T-cell (primary cell): ENCODE measurements at regions not wholly inside any gene's neighbourhood (a gene's known extent, or its start where the extent isn't known, plus 50 kb on each side); places are given as distances from the start of the nearest gene placed in this dataset.

Experiments used
- ATAC-seq, 4 experiments: fragments of 200-7000 bp in 3 of 4; fragments of 150-1000 bp in 1 of 4; cut with Tn5 transposase; replicated peaks in 1 of 4; 1 replicate in 3 of 4; 2 replicates in 1 of 4; pipeline ENCODE4 v1.10.0; 2021; ENCODE audit warnings: moderate library complexity in 3 of 4, mild to moderate bottlenecking in 2 of 4, moderate number of reproducible peaks in 1 of 4
- CTCF ChIA-PET, 2 donors: fragments of 300-600 bp; sonication (Branson Sonifier 250); formaldehyde crosslinking; loops; one replicate each; lab custom pipeline; 2022; ENCODE audit warnings: antibody characterized with exemption in 2 of 2; lab: Charles Lee
- POLR2A ChIA-PET, 2 donors: fragments of 300-600 bp; sonication (Branson Sonifier 250); formaldehyde crosslinking; loops; one replicate each; lab custom pipeline; 2022; ENCODE audit warnings: antibody characterized with exemption in 2 of 2; lab: Charles Lee
- DNase-seq, 35 experiments: peaks; one replicate each; pipeline versions ENCODE4 v3.0.0 to v3.0.0-alpha.2; 2013 to 2023
- H3K27ac ChIP-seq: one replicate; pipeline ENCODE4 v1.5.1; 2013; ENCODE audit warnings: low read length
- H3K27me3 ChIP-seq, 2 experiments: replicated peaks in 1 of 2; 1 replicate in 1 of 2; 2 replicates in 1 of 2; pipeline versions ENCODE4 v1.6.1 to v1.7.0; 2013; ENCODE audit warnings: low read length in 1 of 2, mixed read lengths in 1 of 2; ENCODE audit not compliant: control insufficient read depth in 2 of 2, insufficient read depth in 2 of 2; ENCODE audit errors: extremely low read depth in 1 of 2
- H3K36me3 ChIP-seq, 2 donors: 1 replicate in 1 of 2; 2 replicates in 1 of 2; pipeline versions ENCODE4 v1.6.1 to v1.7.0; 2013; ENCODE audit warnings: low read length in 1 of 2; ENCODE audit not compliant: control insufficient read depth in 2 of 2, insufficient read depth in 1 of 2; ENCODE audit errors: extremely low read depth in 1 of 2
- H3K4me1 ChIP-seq, 2 experiments: 1 replicate in 1 of 2; 2 replicates in 1 of 2; pipeline versions ENCODE4 v1.6.1 to v1.7.0; 2013; ENCODE audit warnings: low read length in 2 of 2, mixed read lengths in 1 of 2; ENCODE audit not compliant: insufficient read depth in 2 of 2, control insufficient read depth in 1 of 2; ENCODE audit errors: extremely low read depth in 1 of 2
- H3K4me3 ChIP-seq, 2 donors: 1 replicate in 1 of 2; 2 replicates in 1 of 2; pipeline versions ENCODE4 v1.5.1 to v1.7.0; 2013; ENCODE audit warnings: mild to moderate bottlenecking in 2 of 2, low read length in 1 of 2, moderate library complexity in 1 of 2; ENCODE audit not compliant: control insufficient read depth in 1 of 2; ENCODE audit errors: extremely low read depth in 1 of 2
- H3K9me3 ChIP-seq: 2 replicates; pipeline ENCODE4 v1.7.0; 2013
- H3K27ac Mint-ChIP-seq, 2 donors: one replicate each; pipeline ENCODE4 v1.8.0; 2020 to 2021; ENCODE audit warnings: mild to moderate bottlenecking in 2 of 2, mixed read lengths in 2 of 2
- H3K27me3 Mint-ChIP-seq, 2 donors: one replicate each; pipeline ENCODE4 v1.8.0; 2021 to 2022; ENCODE audit warnings: mixed read lengths in 2 of 2
- H3K36me3 Mint-ChIP-seq: one replicate; pipeline ENCODE4 v1.8.0; 2021; ENCODE audit warnings: mixed read lengths
- H3K4me1 Mint-ChIP-seq, 3 donors: one replicate each; pipeline ENCODE4 v1.8.0; 2020 to 2022; ENCODE audit warnings: mixed read lengths in 3 of 3, mild to moderate bottlenecking in 1 of 3
- H3K4me3 Mint-ChIP-seq, 3 donors: one replicate each; pipeline ENCODE4 v1.8.0; 2020 to 2022; ENCODE audit warnings: mild to moderate bottlenecking in 3 of 3, mixed read lengths in 3 of 3, moderate library complexity in 3 of 3
- H3K9me3 Mint-ChIP-seq, 3 donors: one replicate each; pipeline ENCODE4 v1.8.0; 2020 to 2022; ENCODE audit warnings: mixed read lengths in 3 of 3
- WGBS: methylation state at CpG from one replicate; pipeline ENCODE4 v1.1.5; 2013; ENCODE audit warnings: missing lambda C conversion rate; ENCODE audit not compliant: insufficient coverage; 5-methylcytosine and 5-hydroxymethylcytosine counted together

- WGBS: 94% methylated on average over 3 of the region's 4 CpGs
- H3K36me3 ChIP-seq: no peaks in the 10 kb centered on the region
- H3K4me1 Mint-ChIP-seq: no peaks in the 10 kb centered on the region
- no peak overlapping the region for H3K4me3 ChIP-seq
- H3K9me3 Mint-ChIP-seq: no peaks in the 10 kb centered on the region
- no peaks in the 10 kb centered on the region for H3K9me3 ChIP-seq
- no peak overlapping the region for H3K4me3 Mint-ChIP-seq
- H3K27me3 ChIP-seq: no peaks in the 10 kb centered on the region
- CTCF ChIA-PET: no interaction called here
- POLR2A ChIA-PET: no interaction called here
- no peak for ATAC-seq
- H3K4me1 ChIP-seq: no peaks in the 10 kb centered on the region
- DNase-seq: no peak
- H3K27ac Mint-ChIP-seq: no peak overlapping the region
- H3K27ac ChIP-seq: no peak overlapping the region
- no peaks in the 10 kb centered on the region for H3K36me3 Mint-ChIP-seq
- H3K27me3 Mint-ChIP-seq: no peaks in the 10 kb centered on the region
Measured at GRCh38 chr7:115708013-115708341, 322.6 kb downstream of the TFEC start.

- H3K9me3 ChIP-seq: no peaks in the 10 kb centered on the region
- peak in 2 of 35 experiments; percentile 0 to 12 for DNase-seq
- no peaks in the 10 kb centered on the region for H3K9me3 Mint-ChIP-seq
- H3K36me3 ChIP-seq: no peaks in the 10 kb centered on the region
- H3K27ac ChIP-seq: no peak overlapping the region
- H3K27me3 Mint-ChIP-seq: no peaks in the 10 kb centered on the region
- ATAC-seq: no peak
- ChIA-PET CTCF (no interaction called here), POLR2A (no interaction called here)
- no peak overlapping the region for H3K4me3 ChIP-seq
- H3K36me3 Mint-ChIP-seq: no peaks in the 10 kb centered on the region
- H3K27ac Mint-ChIP-seq: no peak overlapping the region
- H3K4me3 Mint-ChIP-seq: no peak overlapping the region
- 78% methylated on average over 3 of the region's 12 CpGs for WGBS
- H3K27me3 ChIP-seq: no peaks in the 10 kb centered on the region
- no peaks in the 10 kb centered on the region for H3K4me1 Mint-ChIP-seq
- no peaks in the 10 kb centered on the region for H3K4me1 ChIP-seq
Measured at GRCh38 chr7:115707258-115708012, 323.1 kb downstream of the TFEC start.

- POLR2A ChIA-PET: no interaction called here
- H3K4me1 ChIP-seq: no peaks in the 10 kb centered on the region
Measured at GRCh38 chr7:115704884-115705283, 325.7 kb downstream of the TFEC start.

GRCh38 chr7:115701141-115701540 lies 329.4 kb downstream of the TFEC start:
- Histone ChIP-seq H3K4me1 (no peaks in the 10 kb centered on the region), H3K4me3 (no peak overlapping the region), H3K27me3 (no peaks in the 10 kb centered on the region), H3K9me3 (no peaks in the 10 kb centered on the region), H3K36me3 (no peaks in the 10 kb centered on the region), H3K27ac (no peak overlapping the region)
- H3K4me1 Mint-ChIP-seq: no peaks in the 10 kb centered on the region
- DNase-seq (no peak), ATAC-seq (no peak)
- no peaks in the 10 kb centered on the region for H3K36me3 Mint-ChIP-seq
- no peaks in the 10 kb centered on the region for H3K9me3 Mint-ChIP-seq
- H3K27ac Mint-ChIP-seq: no peak overlapping the region
- WGBS: no CpG with 5 or more reads among the region's 1 CpG
- H3K4me3 Mint-ChIP-seq: no peak overlapping the region
- ChIA-PET POLR2A (no interaction called here), CTCF (no interaction called here)
- no peaks in the 10 kb centered on the region for H3K27me3 Mint-ChIP-seq

More at GRCh38 chr7:115704884-115705283, 325.7 kb downstream of the TFEC start:
- WGBS: no CpG with 5 or more reads among the region's 2 CpGs
- no peak overlapping the region for H3K4me3 Mint-ChIP-seq
- Histone ChIP-seq H3K9me3 (no peaks in the 10 kb centered on the region), H3K4me3 (no peak overlapping the region), H3K27ac (no peak overlapping the region), H3K27me3 (no peaks in the 10 kb centered on the region), H3K36me3 (no peaks in the 10 kb centered on the region)
- H3K27ac Mint-ChIP-seq: no peak overlapping the region
- no peaks in the 10 kb centered on the region for H3K27me3 Mint-ChIP-seq
- H3K9me3 Mint-ChIP-seq: no peaks in the 10 kb centered on the region
- H3K36me3 Mint-ChIP-seq: no peaks in the 10 kb centered on the region
- CTCF ChIA-PET: no interaction called here
- no peak for DNase-seq
- no peaks in the 10 kb centered on the region for H3K4me1 Mint-ChIP-seq
- no peak for ATAC-seq

GRCh38 chr7:115694424-115694823 lies 336.1 kb downstream of the TFEC start:
- H3K36me3 ChIP-seq: no peaks in the 10 kb centered on the region
- Mint-ChIP-seq H3K4me3 (no peak overlapping the region), H3K36me3 (no peaks in the 10 kb centered on the region), H3K27ac (no peak overlapping the region), H3K4me1 (no peaks in the 10 kb centered on the region), H3K9me3 (no peaks in the 10 kb centered on the region), H3K27me3 (peaks cover 0 to 2% of the 10 kb centered on the region in 2 donors)
- ATAC-seq (no peak), DNase-seq (no peak)
- no peaks in the 10 kb centered on the region for H3K27me3 ChIP-seq
- no peaks in the 10 kb centered on the region for H3K4me1 ChIP-seq
- no peak overlapping the region for H3K27ac ChIP-seq
- no peaks in the 10 kb centered on the region for H3K9me3 ChIP-seq
- ChIA-PET CTCF (no interaction called here), POLR2A (no interaction called here)
- no peak overlapping the region for H3K4me3 ChIP-seq

GRCh38 chr7:115693779-115694178 lies 336.8 kb downstream of the TFEC start:
- CTCF ChIA-PET: no interaction called here
- WGBS: no CpG with 5 or more reads among the region's 4 CpGs
- no peak overlapping the region for H3K4me3 Mint-ChIP-seq

GRCh38 chr7:115689941-115690340 lies 340.6 kb downstream of the TFEC start:
- ChIA-PET POLR2A (no interaction called here), CTCF (no interaction called here)
- Histone ChIP-seq H3K27me3 (no peaks in the 10 kb centered on the region), H3K4me1 (no peaks in the 10 kb centered on the region), H3K27ac (no peak overlapping the region), H3K36me3 (no peaks in the 10 kb centered on the region), H3K9me3 (no peaks in the 10 kb centered on the region), H3K4me3 (no peak overlapping the region)
- H3K4me3 Mint-ChIP-seq: no peak overlapping the region
- H3K36me3 Mint-ChIP-seq: no peaks in the 10 kb centered on the region
- H3K27me3 Mint-ChIP-seq: no peaks in the 10 kb centered on the region
- ATAC-seq (no peak), DNase-seq (no peak)
- no peak overlapping the region for H3K27ac Mint-ChIP-seq
- no peaks in the 10 kb centered on the region for H3K9me3 Mint-ChIP-seq
- WGBS: no CpG with 5 or more reads among the region's 1 CpG
- H3K4me1 Mint-ChIP-seq: no peaks in the 10 kb centered on the region

More at GRCh38 chr7:115693779-115694178, 336.8 kb downstream of the TFEC start:
- Mint-ChIP-seq H3K27ac (no peak overlapping the region), H3K27me3 (peaks cover 0 to 2% of the 10 kb centered on the region in 2 donors), H3K4me1 (no peaks in the 10 kb centered on the region), H3K9me3 (no peaks in the 10 kb centered on the region), H3K36me3 (no peaks in the 10 kb centered on the region)
- H3K27me3 ChIP-seq: no peaks in the 10 kb centered on the region
- H3K27ac ChIP-seq: no peak overlapping the region
- DNase-seq (no peak), ATAC-seq (no peak)
- H3K4me3 ChIP-seq: no peak overlapping the region
- no peaks in the 10 kb centered on the region for H3K36me3 ChIP-seq
- no peaks in the 10 kb centered on the region for H3K4me1 ChIP-seq
- POLR2A ChIA-PET: no interaction called here
- H3K9me3 ChIP-seq: no peaks in the 10 kb centered on the region
